Kidney tubule cell (primary cell): ENCODE measurements at regions not wholly inside any gene's neighbourhood (a gene's known extent, or its start where the extent isn't known, plus 50 kb on each side); places are given as distances from the start of the nearest gene placed in this dataset.

Experiments
- DNase-seq: peaks from one replicate; pipeline ENCODE4 v3.0.0-alpha.2; 2018; ENCODE audit warnings: low spot score

GRCh38 chr10:130769146-130770017, 542.1 kb downstream of the TCERG1L start:
- no peak for DNase-seq

GRCh38 chr10:130770018-130770630, 541.4 kb downstream of the TCERG1L start:
- no peak for DNase-seq

- no peak for DNase-seq
These were observed 540.0 kb downstream of the TCERG1L start for GRCh38 chr10:130771491-130771946.

GRCh38 chr10:130772056-130772455, 539.5 kb downstream of the TCERG1L start:
- no peak for DNase-seq

- no peak for DNase-seq
These were observed 538.8 kb downstream of the TCERG1L start for GRCh38 chr10:130772676-130773075.

- DNase-seq, result no peak
These were observed 537.6 kb downstream of the TCERG1L start for GRCh38 chr10:130773941-130774340.

GRCh38 chr10:130774871-130775270, 536.6 kb downstream of the TCERG1L start:
- DNase-seq, result no peak

GRCh38 chr10:130775311-130775710, 536.2 kb downstream of the TCERG1L start:
- no peak for DNase-seq

- no peak for DNase-seq
These were observed 534.8 kb downstream of the TCERG1L start for GRCh38 chr10:130776724-130777123.

- no peak for DNase-seq
These were observed 533.9 kb downstream of the TCERG1L start for GRCh38 chr10:130777507-130778165.

GRCh38 chr10:130778166-130778545, 533.4 kb downstream of the TCERG1L start:
- DNase-seq, result no peak

- no peak for DNase-seq
These were observed 530.8 kb downstream of the TCERG1L start for GRCh38 chr10:130780763-130781162.

- DNase-seq, result no peak
These were observed 530.3 kb downstream of the TCERG1L start for GRCh38 chr10:130781206-130781605.

- DNase-seq, result no peak
These were observed 529.9 kb downstream of the TCERG1L start for GRCh38 chr10:130781623-130782022.

GRCh38 chr10:130782467-130782866, 529.1 kb downstream of the TCERG1L start:
- DNase-seq, result no peak

GRCh38 chr10:130784326-130784725, 527.2 kb downstream of the TCERG1L start:
- no peak for DNase-seq

GRCh38 chr10:130786365-130786966, 525.1 kb downstream of the TCERG1L start:
- DNase-seq, result no peak

- no peak for DNase-seq
These were observed 524.3 kb downstream of the TCERG1L start for GRCh38 chr10:130787243-130787642.

GRCh38 chr10:130787821-130788220, 523.7 kb downstream of the TCERG1L start:
- no peak for DNase-seq

GRCh38 chr10:130790339-130790738, 521.2 kb downstream of the TCERG1L start:
- no peak for DNase-seq

- no peak for DNase-seq
These were observed 519.2 kb downstream of the TCERG1L start for GRCh38 chr10:130792096-130792845.

- DNase-seq, result peak; percentile 11
These were observed 515.7 kb downstream of the TCERG1L start for GRCh38 chr10:130795819-130796218.
